ENCODE measurements at regions not wholly inside any gene's neighbourhood (a gene's known extent, or its start where the extent isn't known, plus 50 kb on each side); places are given as distances from the start of the nearest gene placed in this dataset.

DNA sequence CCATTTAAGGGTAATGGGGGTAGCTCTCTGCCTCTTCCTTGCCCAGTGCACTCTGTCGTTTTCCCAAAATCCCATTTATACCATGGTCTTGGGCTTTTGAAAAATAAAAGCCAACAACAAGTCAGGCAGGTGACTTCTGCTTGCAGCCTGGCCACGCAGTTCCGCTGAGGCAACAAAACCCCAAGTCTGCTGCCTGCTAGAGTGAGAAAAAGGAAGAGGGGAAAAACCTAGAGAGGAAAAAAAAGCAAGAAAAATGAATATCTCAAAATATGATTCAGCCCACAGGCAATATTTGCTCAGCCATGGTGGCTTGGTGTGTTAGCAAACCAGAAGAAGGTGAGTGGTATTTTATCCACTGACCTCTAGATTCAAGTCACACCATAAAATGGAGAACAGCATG is 148.2 kb upstream of the FSTL4 start:
- no peak for DNase-seq

DNA sequence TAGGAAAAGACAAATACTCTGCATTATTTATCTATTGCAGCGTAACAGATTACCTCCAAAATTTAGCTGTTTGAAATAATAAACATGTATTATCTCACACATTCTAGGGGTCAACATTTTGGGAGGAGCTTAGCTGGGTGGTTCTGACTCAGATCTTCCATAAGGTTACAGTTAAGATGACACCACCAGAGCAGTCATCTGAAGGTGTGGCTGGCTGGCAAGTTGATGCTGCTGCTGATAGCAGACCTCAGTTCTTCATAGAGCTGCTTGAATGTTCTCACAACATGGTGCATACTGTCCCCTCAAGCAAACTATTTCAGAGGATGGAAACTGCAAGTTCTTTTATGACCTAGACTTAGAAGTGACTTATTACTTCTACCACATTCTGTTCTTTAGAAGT is 146.3 kb upstream of the FSTL4 start:
- DNase-seq, result no peak

DNA sequence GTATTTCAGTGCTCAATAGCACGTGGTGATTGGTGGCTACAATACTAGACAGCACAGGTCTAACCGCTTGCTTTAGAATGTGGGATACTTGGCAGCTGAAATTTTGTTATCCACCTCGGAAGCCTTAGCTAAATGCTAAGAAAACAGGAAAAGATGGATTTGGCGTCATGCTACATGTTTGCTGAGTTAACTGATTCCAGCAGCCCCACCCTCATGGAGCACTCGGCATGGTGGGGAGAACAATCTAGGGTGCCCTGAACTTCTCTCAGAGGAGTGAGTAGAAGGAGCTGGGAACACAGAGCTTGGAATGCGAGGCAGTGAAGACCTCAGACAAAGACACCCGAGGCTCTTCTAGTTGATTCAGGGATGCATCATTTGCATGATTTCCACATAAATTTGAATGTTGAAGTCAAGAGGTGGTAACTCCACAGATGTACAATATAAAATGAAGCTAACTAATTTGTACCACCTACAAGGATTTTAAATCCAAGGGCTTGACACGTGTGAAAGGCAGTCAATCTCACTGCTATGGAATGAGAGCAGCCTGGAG is 145.1 kb upstream of the FSTL4 start:
- no peak for DNase-seq

DNA sequence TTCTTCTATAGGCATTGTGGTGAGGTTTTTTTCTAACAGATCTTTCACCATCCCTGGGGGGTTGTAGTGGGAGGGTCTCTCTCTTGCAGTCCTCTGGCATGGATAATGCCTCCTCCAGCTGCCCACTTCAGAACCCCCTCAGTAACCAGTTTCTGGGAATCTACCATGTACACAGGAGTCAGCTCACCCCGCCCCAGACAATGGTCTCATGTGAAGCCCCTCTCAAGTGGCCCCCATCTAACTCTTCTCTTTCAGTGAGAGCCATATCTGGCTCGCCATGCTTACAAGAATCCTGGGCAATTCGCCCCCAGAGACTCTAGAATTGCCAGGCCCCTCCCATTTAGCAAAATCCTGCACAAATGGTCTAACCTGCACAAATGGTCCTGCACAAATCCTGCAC is 144.4 kb upstream of the FSTL4 start:
- no peak for DNase-seq

DNA sequence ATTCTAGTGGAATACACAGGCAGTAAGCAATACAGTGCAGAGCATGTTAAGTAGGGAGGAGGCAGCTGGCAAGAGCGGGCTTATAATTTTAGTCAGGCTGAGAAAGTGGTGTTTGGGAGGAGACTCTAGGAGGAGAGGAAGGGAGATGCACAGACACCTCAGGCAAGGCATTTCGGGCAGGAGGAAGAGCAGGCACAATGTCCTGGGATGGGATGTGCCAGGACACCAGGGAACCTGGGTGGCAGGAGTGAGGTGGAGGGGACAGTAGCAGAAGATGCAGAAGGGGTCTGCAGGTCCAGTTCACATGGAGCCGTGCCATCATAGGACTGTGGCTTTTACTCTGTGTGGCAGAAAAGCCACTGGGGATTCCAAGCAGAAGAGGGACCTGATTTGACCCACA is 143.7 kb upstream of the FSTL4 start:
- no peak for DNase-seq

DNA sequence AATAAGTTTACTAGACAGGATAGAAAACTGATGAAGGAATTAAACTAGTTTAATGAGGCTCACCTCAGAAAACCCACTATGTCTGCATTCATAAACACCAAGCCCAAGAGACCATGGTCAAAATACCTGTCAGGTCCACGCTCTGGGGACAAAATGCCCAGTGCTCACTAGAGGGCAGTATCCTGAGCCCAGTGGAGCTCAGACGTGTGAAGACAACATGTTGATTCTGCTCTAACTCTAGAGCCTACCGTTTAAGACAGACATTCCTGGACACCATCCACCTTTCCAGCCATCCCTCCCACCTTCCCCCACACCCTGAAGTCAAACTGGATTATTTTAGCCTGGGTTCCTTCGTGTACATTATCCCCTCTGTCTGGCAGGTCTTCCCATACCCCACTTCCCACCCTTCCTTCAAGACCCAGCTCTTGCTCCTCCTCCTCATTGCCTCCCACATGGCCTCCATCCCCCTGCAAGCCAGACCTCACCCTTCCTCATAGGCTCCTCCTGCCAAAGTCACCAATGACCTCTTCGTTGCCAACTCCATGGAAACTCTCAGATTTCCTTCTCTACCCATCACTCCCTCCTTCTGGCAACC is 142.3 kb upstream of the FSTL4 start:
- DNase-seq, result peak in 1 of 2 experiments; percentile 11

DNA sequence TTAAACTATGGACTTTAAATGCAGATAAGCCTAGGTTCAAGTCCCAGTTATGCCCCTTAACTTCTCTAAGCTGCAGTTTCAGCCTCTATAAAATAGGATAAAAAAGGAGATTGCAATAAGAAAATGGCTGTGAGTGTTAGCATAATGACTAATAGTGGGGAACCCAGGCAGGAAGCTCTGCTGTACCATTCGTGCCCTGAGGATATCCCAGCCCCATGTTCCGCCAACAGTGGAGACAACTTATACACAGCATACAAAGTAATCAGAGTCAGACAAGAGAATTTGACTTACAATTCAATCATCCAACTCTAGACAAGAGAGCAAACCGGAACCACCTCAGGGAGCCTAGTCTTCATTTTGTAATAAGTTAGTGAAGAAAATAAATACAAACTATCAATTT is 141.5 kb upstream of the FSTL4 start:
- no peak for DNase-seq

DNA sequence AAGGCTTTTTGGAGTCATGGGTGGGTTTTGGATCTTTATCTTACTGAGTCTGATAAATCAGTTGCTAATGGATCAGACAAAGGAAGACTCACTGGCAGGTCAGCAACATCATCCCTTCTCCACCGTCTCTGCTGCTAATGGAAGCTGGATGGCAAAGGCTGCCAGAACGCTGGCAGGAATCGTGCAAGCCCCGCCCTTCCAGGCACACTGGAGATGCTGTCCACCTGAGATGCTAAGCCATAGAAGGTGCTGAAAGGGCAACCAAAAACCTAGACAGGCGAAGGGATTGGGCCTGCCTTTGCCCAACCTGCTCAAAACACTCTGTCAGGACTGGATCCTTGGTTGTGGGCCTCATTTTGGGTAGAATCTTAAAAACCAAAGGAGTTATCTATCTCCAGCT is 139.5 kb upstream of the FSTL4 start:
- DNase-seq, result no peak

DNA sequence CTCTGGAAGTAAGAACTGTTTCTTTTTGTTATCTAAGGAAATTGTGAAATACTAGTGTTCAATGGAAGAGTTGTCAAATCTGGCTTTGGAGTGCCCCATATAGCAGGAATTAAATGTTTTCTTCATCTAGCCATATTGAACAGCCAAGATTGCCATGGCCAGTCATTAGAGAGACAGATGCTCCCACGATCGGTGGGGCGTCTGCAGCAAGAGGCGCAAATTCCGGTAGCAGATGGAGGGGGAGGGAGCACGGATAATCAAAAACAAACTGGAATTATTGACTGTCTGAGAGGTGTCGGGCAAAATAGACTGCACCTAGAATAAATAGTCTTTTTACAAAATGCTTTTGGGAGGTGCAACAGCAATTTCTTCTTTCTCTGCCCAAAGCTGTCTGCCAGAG is 139.1 kb upstream of the FSTL4 start:
- no peak for DNase-seq

DNA sequence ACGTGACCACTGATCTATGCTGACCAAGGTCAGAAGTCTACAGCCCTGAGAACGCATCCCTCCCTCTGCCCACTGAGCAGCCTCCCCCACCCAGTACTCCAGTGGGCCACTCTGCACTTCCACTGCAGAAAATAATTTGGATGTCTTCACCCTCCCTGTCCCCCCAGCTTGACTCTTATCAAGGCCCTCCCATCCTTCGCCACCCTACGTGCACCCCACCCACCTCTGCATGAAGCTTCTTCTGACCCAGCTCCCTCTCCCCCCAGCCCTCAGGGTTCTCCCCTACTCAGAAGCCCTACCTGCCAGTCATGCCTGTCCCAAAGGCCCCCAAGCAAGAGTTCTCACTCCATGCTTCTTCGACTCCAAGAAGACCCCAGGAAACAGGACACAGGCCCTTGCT is 138.5 kb upstream of the FSTL4 start:
- no peak for DNase-seq

DNA sequence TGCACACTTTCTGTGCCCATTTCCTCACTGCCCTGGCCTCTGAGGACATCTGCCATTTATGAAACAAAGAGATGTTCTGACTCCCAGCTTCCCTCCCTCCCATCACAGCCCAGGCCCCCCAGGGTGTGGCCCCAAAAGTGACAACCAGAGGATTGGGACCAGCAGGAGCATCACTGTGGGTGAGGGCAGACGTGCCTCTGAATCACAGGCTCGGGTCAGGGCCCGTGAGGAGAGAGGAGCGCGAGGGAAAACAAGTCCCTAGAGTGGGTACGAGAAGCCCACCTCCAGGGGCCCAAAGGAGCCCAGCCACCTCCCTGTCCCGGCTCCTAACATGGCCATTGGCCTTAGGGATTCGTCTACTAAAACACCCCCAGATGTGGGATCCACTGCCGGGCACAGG is 138.0 kb upstream of the FSTL4 start:
- DNase-seq, result no peak

DNA sequence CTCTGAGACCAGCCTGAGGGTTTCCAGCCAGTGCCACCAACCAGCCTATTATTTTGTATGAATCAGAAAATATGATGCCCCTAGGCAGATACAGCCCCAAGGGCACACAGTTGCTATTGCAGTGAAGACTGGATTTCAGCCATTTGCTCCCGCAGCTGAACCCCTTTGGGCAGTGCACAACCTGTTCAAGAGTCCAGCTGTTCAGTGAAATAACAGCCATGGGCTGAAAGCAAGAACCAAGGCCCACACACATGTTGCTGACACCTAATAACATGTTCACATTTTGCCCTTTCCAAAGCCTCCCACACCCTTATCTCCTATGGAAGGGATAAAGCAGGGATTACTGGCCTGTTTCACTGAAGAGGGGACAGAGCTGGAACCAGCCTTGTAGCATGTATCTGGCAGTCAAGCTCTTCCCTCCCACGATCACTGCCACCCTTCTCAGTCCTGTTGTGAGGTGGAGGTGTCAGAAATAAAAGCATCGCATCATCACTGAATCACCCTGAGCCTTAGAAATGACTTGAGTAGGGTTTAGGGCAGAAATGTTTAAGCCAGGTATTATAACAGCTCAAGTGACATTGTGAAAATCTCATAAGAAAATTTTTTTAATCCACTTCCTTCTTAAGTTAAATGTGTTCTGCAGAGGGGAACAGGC is 137.1 kb upstream of the FSTL4 start:
- DNase-seq, result no peak

DNA sequence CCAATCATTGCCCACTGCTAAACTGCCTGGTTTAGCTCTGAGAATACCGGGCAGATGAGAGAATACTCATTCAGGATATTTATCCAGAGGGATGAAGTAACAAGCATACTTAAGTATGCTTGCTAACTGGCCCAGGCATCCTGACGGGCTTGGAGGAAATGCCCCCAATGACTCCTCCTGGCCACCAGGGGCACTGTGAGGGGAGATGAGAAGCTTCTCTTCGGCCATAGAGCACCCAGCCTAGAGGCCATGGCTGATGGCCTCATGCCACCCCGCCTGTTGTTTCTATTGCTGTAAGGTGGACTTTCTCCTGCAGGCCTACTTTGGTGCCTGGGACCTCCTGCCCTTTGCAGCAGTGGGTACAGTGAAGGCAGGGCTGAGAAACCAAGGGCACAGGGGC is 134.5 kb upstream of the FSTL4 start:
- peak in 1 of 2 experiments; percentile 22 for DNase-seq

DNA sequence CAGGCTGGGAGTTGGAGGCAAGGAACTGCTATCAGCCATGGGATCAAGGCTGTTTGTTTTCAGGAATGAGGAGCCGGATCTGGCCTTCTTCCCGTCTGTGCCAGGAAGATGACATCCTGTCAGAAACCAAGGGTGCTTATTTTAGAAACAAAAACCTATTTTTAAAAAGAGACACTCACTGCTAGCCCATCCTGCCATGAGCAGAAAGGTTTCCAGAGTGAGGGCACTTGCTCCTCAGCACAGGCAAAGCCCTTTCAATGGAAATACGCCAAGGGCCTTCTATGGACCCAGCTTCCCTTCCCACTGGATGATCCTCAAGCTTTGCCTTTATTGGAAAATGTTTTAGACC is 132.6 kb upstream of the FSTL4 start:
- no peak for DNase-seq

DNA sequence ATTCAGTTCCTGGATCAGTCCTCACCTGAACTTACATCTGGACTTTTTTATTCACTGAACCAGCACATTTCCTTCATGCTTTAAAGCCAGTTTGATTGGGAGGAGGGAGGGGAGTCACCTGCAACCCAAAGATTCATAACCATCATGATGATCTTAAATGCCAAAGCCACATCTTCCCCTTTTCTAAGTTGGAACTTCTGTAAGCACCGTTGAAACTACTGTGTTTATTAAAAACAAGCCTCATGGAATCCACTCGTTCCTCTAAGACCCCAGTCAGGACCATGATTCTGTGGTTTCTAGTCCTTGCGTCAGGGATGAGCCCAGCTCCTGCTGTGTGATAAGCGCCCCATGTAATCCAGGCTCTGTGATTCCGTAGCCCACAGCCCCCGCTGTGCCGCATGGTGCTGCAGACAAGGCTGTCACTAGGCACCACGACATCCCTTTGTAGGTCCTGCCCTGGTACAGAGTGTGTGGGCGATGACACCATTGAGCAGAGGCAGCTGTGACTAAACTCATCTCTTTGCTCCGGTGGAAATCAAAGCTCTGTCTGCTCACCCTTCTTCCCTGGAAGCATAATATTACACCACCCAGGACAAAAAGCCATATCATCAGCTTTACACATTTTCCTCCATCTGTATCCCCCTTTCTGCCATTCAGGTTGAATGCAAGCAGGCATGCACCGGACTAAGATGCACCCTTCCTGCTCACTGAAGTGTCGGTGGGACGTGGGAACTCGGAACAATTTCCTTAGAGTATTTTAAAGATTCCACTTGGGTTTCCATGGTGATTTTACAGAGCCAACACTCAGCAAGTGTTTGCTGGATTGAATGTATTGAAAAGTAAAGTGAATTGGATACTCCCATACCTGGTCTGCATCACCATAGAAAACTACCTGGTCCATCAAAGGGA is 132.0 kb upstream of the FSTL4 start:
- DNase-seq, result no peak

DNA sequence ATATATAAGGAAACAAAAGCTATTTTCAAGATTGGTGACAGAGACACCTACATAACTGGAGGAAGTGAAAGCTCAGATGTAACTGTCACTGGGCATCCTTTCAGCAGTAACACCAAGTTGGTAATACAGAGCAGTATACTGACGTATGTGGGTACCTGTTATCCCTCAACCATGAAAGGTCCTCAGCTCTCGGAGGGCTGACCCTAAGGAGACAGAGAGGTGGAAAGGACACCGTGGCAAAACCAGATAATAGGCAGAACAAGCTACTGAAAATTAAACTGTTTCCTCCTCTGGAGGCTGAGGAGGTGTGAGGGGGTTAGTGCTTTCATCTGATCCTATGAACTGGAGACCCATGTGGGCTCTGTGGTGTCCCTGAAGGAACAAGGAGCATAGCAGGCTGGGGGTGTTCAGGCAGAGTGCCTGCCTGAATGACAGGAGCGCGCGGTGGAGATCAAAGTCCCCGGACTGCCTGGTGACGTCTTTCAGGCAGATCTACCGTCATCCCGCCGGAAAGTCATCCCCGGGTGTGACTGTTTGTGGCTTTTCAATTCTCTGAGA is 130.2 kb upstream of the FSTL4 start:
- no peak for DNase-seq

DNA sequence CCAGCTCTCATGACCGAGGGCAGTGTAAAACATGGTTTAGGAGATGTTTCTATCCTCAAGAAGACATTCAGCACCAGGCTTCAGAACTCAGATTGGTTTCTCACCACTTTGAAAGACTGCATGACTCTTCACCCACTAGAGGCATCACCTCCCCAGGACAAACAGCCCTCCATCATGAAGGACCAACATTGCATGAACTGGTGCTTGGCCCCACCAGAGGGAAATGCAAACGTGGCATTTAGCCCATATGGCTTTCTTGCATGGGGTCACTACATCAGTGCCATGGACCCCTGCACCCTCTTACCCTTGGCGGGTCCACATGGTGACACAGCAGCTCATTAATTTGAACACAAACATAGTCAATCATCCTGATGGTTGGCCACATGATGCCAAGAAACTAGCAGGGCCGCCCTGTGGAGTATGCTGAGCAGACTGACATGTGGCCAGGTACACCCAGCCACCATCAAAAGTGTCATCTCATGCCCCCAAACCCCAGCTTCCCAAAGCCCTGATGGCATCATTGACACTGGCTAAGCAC is 129.5 kb upstream of the FSTL4 start:
- DNase-seq, result no peak

DNA sequence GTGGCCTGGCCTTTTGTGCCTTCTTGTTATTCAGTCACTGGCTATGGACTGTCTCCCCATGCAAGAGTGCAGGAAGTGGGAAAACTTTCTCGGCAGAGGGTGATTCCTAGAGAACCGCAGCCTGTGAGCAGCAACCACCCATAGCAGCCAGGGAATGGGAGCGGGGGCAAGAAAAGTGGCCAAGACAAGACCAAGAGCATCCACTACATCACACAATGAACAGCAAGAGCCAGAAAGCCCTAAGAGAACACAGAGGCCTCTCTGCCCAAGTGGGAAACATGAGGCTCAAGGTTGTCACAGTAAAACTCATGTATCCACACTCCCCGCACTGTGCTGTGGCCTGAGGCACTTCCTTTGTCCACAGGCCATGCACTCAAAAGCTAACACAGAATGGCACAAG is 129.1 kb upstream of the FSTL4 start:
- DNase-seq, result no peak

DNA sequence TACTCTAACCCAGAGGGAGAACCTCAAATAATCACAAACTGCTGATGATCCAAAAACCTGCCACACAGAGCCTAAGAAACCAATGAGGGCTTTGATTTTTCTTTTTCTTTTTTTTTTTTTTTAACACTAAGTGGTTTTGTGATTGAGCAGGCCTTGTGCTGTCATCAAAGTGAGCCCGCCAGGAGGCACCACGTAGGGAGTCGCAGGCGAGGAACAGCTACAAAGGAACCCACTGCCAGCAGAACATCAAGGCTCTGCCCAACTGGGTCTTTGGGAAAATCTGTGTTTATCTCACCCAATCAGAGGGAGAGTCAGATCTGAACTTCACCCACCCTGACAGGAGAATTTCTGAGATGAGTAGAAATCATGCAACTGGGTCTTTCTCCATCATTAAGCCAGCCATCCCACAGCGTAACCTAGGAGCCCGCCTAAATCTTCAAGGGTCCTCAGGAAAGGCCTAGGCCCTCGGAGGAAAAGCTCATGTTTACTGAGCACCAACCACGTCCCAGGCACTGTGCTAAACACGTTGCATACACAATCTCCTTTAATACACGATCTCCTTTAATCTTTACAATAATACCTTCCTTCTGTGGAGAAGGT is 126.9 kb upstream of the FSTL4 start:
- DNase-seq, result no peak

DNA sequence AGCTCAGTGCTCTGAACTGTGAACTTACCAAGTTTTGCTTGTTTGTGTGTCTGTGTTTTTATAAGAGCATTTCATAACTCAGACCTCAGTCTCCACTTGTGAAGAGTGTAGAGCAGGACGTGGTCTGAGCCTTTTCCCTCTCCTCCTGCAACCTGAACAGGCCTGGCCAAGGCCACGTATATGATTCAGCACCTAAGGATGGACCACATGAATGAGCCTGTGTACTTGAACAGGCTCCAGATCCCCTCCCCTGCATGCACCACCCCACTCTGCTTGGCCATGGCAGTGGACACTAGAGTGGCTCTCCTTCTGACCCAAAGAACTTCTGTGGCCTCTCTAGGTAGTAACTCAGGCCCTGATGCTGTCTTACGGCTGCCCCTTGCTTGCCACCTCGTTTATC is 125.9 kb upstream of the FSTL4 start:
- no peak for DNase-seq

DNA sequence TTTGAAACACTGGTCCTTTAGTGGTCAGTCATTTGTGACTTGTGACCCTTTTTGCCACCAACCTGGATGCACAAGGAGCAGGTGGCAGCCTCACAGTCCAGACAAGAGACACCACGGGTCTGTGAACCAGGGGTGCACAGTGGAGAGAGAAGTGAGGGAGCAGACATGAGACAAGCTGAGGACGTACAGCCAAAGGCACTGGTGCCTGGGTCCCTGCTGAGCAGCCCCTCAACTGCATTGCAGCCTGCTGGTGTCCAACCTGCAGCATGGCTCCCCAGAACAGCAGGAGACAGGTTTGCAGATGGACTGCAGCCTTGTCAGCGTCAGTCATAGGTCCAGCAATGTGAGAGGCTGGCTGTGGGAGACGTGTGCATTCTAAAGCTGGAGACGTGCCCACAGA is 124.2 kb upstream of the FSTL4 start:
- DNase-seq, result no peak

DNA sequence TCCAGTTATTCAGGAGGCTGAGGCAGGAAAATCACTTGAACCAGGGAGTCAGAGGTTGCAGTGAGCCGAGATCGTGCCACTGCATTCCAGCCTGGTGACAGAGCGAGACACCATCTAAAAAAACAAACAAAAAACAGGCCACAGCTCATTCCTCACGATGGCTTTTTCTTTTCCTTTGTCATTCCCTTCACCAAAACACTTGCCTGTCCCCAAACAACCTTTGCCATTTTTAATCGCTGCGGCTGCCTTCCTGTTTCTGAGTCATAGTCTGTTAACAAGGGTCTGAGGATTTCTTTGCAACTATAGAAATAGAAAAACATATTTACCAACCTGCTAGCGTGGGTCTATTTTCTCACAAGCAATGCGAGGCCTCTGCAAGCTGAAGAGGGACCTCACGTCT is 123.0 kb upstream of the FSTL4 start:
- no peak for DNase-seq

DNA sequence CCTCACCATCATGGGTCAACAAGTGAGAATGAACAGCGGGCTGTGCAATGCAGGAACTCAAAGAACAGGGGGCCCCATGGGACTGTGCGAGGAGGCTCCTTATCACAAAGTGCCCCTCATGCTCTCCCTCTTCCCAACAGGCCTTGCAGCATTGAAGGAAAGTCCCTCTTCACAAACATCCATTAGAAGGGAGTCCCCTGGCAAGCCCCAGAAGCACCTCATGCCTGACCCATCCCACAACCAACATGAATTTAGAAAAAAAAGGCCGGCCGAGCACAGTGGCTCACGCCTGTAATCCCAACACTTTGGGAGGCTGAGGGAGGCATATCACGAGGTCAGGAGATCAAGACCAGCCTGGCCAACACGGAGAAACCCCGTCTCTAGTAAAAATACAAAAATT is 122.6 kb upstream of the FSTL4 start:
- no peak for DNase-seq

All from SHP77 (cell line).